ENCODE measurements at regions not wholly inside any gene's neighbourhood (a gene's known extent, or its start where the extent isn't known, plus 50 kb on each side); places are given as distances from the start of the nearest gene placed in this dataset.
"Not testable (repeated sequence)": the region's sequence is repeated elsewhere in the genome, so short reads cannot be mapped to it uniquely, and the experiment has no call there.

GRCh38 chr1:173315296-173315695 lies 108.2 kb upstream of the TNFSF4 start:
- Mint-ChIP-seq H3K36me3 (ENCODE audit: low read depth) (peaks cover 4% of the 10 kb centered on the region), H3K4me3 (no peak overlapping the region), H3K27ac (no peak overlapping the region), H3K4me1 (ENCODE audit: low read depth) (peaks cover 9% of the 10 kb centered on the region), H3K27me3 (peaks cover 3% of the 10 kb centered on the region), H3K9me3 (peaks cover 17% of the 10 kb centered on the region)

- no peak overlapping the region for H3K4me3 Mint-ChIP-seq
Measured at GRCh38 chr1:173318788-173319187, 111.7 kb upstream of the TNFSF4 start.

GRCh38 chr1:173324352-173324751 lies 117.2 kb upstream of the TNFSF4 start:
- H3K27me3 Mint-ChIP-seq; H3K36me3 Mint-ChIP-seq (ENCODE audit: low read depth): not testable (repeated sequence)

More at GRCh38 chr1:173318788-173319187, 111.7 kb upstream of the TNFSF4 start:
- Mint-ChIP-seq H3K9me3 (peaks cover 11% of the 10 kb centered on the region), H3K27ac (no peak overlapping the region), H3K4me1 (ENCODE audit: low read depth) (peaks cover 9% of the 10 kb centered on the region), H3K27me3 (peaks cover 3% of the 10 kb centered on the region), H3K36me3 (ENCODE audit: low read depth) (peaks cover 9% of the 10 kb centered on the region)

GRCh38 chr1:173327987-173328386 lies 120.9 kb upstream of the TNFSF4 start:
- not testable (repeated sequence) for H3K27me3 Mint-ChIP-seq; H3K36me3 Mint-ChIP-seq (ENCODE audit: low read depth); H3K27ac Mint-ChIP-seq; H3K9me3 Mint-ChIP-seq; H3K4me3 Mint-ChIP-seq
- H3K4me1 Mint-ChIP-seq (ENCODE audit: low read depth) = peaks cover 32% of the 10 kb centered on the region

More at GRCh38 chr1:173324352-173324751, 117.2 kb upstream of the TNFSF4 start:
- not testable (repeated sequence) for H3K9me3 Mint-ChIP-seq; H3K4me1 Mint-ChIP-seq (ENCODE audit: low read depth); H3K4me3 Mint-ChIP-seq; H3K27ac Mint-ChIP-seq

GRCh38 chr1:173328961-173329360 lies 121.8 kb upstream of the TNFSF4 start:
- no peaks in the 10 kb centered on the region for H3K9me3 Mint-ChIP-seq
- no peak overlapping the region for H3K4me3 Mint-ChIP-seq
- H3K27me3 Mint-ChIP-seq = no peaks in the 10 kb centered on the region
- no peak overlapping the region for H3K27ac Mint-ChIP-seq
- H3K4me1 Mint-ChIP-seq (ENCODE audit: low read depth) = peaks cover 40% of the 10 kb centered on the region
- no peaks in the 10 kb centered on the region for H3K36me3 Mint-ChIP-seq (ENCODE audit: low read depth)

- H3K27me3 Mint-ChIP-seq = no peaks in the 10 kb centered on the region
- peaks cover 40% of the 10 kb centered on the region for H3K4me1 Mint-ChIP-seq (ENCODE audit: low read depth)
- no peaks in the 10 kb centered on the region for H3K36me3 Mint-ChIP-seq (ENCODE audit: low read depth)
- no peak overlapping the region for H3K27ac Mint-ChIP-seq
- no peak overlapping the region for H3K4me3 Mint-ChIP-seq
- H3K9me3 Mint-ChIP-seq = no peaks in the 10 kb centered on the region
Measured at GRCh38 chr1:173329726-173330125, 122.6 kb upstream of the TNFSF4 start.

GRCh38 chr1:173330149-173330951 lies 123.2 kb upstream of the TNFSF4 start:
- Mint-ChIP-seq H3K9me3 (no peaks in the 10 kb centered on the region), H3K27me3 (no peaks in the 10 kb centered on the region), H3K36me3 (ENCODE audit: low read depth) (no peaks in the 10 kb centered on the region), H3K4me3 (no peak overlapping the region), H3K27ac (no peak overlapping the region), H3K4me1 (ENCODE audit: low read depth) (peaks cover 40% of the 10 kb centered on the region)

GRCh38 chr1:173330952-173331548 lies 123.9 kb upstream of the TNFSF4 start:
- H3K4me1 Mint-ChIP-seq (ENCODE audit: low read depth) = peaks cover 40% of the 10 kb centered on the region
- H3K36me3 Mint-ChIP-seq (ENCODE audit: low read depth); H3K27me3 Mint-ChIP-seq; H3K9me3 Mint-ChIP-seq: not testable (repeated sequence)
- H3K4me3 Mint-ChIP-seq = peak overlapping the region; percentile 49
- peak overlapping the region; percentile 50 for H3K27ac Mint-ChIP-seq

- Mint-ChIP-seq H3K27me3 (no peaks in the 10 kb centered on the region), H3K4me3 (no peak overlapping the region), H3K36me3 (ENCODE audit: low read depth) (no peaks in the 10 kb centered on the region), H3K27ac (no peak overlapping the region), H3K4me1 (ENCODE audit: low read depth) (peaks cover 40% of the 10 kb centered on the region), H3K9me3 (no peaks in the 10 kb centered on the region)
Measured at GRCh38 chr1:173332026-173332425, 124.9 kb upstream of the TNFSF4 start.

GRCh38 chr1:173333581-173333980 lies 126.5 kb upstream of the TNFSF4 start:
- H3K27ac Mint-ChIP-seq = no peak overlapping the region
- no peaks in the 10 kb centered on the region for H3K27me3 Mint-ChIP-seq
- H3K36me3 Mint-ChIP-seq (ENCODE audit: low read depth) = no peaks in the 10 kb centered on the region
- peaks cover 4% of the 10 kb centered on the region for H3K9me3 Mint-ChIP-seq
- H3K4me3 Mint-ChIP-seq = no peak overlapping the region
- peaks cover 40% of the 10 kb centered on the region for H3K4me1 Mint-ChIP-seq (ENCODE audit: low read depth)

- H3K36me3 Mint-ChIP-seq (ENCODE audit: low read depth) = no peaks in the 10 kb centered on the region
- H3K27ac Mint-ChIP-seq = no peak overlapping the region
- peaks cover 13% of the 10 kb centered on the region for H3K4me1 Mint-ChIP-seq (ENCODE audit: low read depth)
- no peaks in the 10 kb centered on the region for H3K27me3 Mint-ChIP-seq
- H3K4me3 Mint-ChIP-seq = no peak overlapping the region
- peaks cover 4% of the 10 kb centered on the region for H3K9me3 Mint-ChIP-seq
Measured at GRCh38 chr1:173337126-173337525, 130.0 kb upstream of the TNFSF4 start.

- Mint-ChIP-seq H3K4me1 (ENCODE audit: low read depth) (no peaks in the 10 kb centered on the region), H3K27ac (no peak overlapping the region), H3K9me3 (peaks cover 4% of the 10 kb centered on the region), H3K27me3 (no peaks in the 10 kb centered on the region), H3K4me3 (no peak overlapping the region), H3K36me3 (ENCODE audit: low read depth) (no peaks in the 10 kb centered on the region)
Measured at GRCh38 chr1:173341307-173341706, 134.2 kb upstream of the TNFSF4 start.

- H3K4me1 Mint-ChIP-seq (ENCODE audit: low read depth) = no peaks in the 10 kb centered on the region
Measured at GRCh38 chr1:173341971-173342370, 134.8 kb upstream of the TNFSF4 start.

GRCh38 chr1:173342736-173343135 lies 134.4 kb upstream of the PRDX6 start:
- H3K9me3 Mint-ChIP-seq = no peaks in the 10 kb centered on the region
- H3K4me1 Mint-ChIP-seq (ENCODE audit: low read depth) = no peaks in the 10 kb centered on the region
- no peaks in the 10 kb centered on the region for H3K36me3 Mint-ChIP-seq (ENCODE audit: low read depth)
- no peak overlapping the region for H3K27ac Mint-ChIP-seq
- H3K27me3 Mint-ChIP-seq = no peaks in the 10 kb centered on the region
- no peak overlapping the region for H3K4me3 Mint-ChIP-seq

More at GRCh38 chr1:173341971-173342370, 134.8 kb upstream of the TNFSF4 start:
- H3K27me3 Mint-ChIP-seq = no peaks in the 10 kb centered on the region
- H3K27ac Mint-ChIP-seq = no peak overlapping the region
- H3K4me3 Mint-ChIP-seq = no peak overlapping the region
- H3K9me3 Mint-ChIP-seq = peaks cover 4% of the 10 kb centered on the region
- no peaks in the 10 kb centered on the region for H3K36me3 Mint-ChIP-seq (ENCODE audit: low read depth)

GRCh38 chr1:173344034-173344743 lies 132.9 kb upstream of the PRDX6 start:
- no peaks in the 10 kb centered on the region for H3K9me3 Mint-ChIP-seq
- no peaks in the 10 kb centered on the region for H3K27me3 Mint-ChIP-seq
- no peak overlapping the region for H3K4me3 Mint-ChIP-seq
- no peaks in the 10 kb centered on the region for H3K4me1 Mint-ChIP-seq (ENCODE audit: low read depth)
- no peak overlapping the region for H3K27ac Mint-ChIP-seq
- no peaks in the 10 kb centered on the region for H3K36me3 Mint-ChIP-seq (ENCODE audit: low read depth)
